Omental fat pad (tissue), 3 donors: ENCODE measurements at regions not wholly inside any gene's neighbourhood (a gene's known extent, or its start where the extent isn't known, plus 50 kb on each side); places are given as distances from the start of the nearest gene placed in this dataset. TPM values are rescaled to one million over a fixed set of nuclear protein-coding genes. Genes with fewer than 3 reads are reported as not detected.
"Not testable (repeated sequence)": the region's sequence is repeated elsewhere in the genome, so short reads cannot be mapped to it uniquely, and the experiment has no call there.

Source experiments
- ATAC-seq: fragments of 150-250 bp; one replicate; pipeline ENCODE4 v1.9.1; 2016; ENCODE audit warnings: mild to moderate bottlenecking, moderate library complexity; ENCODE audit not compliant: low FRiP score
- DNase-seq: peaks from one replicate; pipeline ENCODE4 v3.0.0-alpha.2; 2019; ENCODE audit warnings: low spot score
- CTCF ChIP-seq, 3 donors: fragments of 450-650 bp; IDR thresholded peaks; one replicate each; pipeline ENCODE4 v1.5.1; 2016 to 2017; ENCODE audit warnings: antibody characterized with exemption in 3 of 3, mild to moderate bottlenecking in 3 of 3, moderate library complexity in 2 of 3
- small RNA-seq: library from RNA; depleted of rRNA; stranded (forward); fragments of <200 nt; gene quantifications from one replicate; pipeline ENCODE3, GENCODE V24; 2016

GRCh38 chrY:11099004-11099403 lies 1571.3 kb downstream of the TSPY10 start:
- TF ChIP-seq CTCF (IDR thresholded peaks at IDR 0.05): no peak
- DNase-seq (no peak), ATAC-seq (no peak)

GRCh38 chrY:11100472-11100871 lies 1572.8 kb downstream of the TSPY10 start:
- DNase-seq, ATAC-seq: not testable (repeated sequence)

- not testable (repeated sequence) for ATAC-seq
Measured at GRCh38 chrY:11102987-11103386, 1575.3 kb downstream of the TSPY10 start.

GRCh38 chrY:11107127-11107918 lies 1579.6 kb downstream of the TSPY10 start:
- DNase-seq, ATAC-seq: not testable (repeated sequence)

More at GRCh38 chrY:11102987-11103386, 1575.3 kb downstream of the TSPY10 start:
- not testable (repeated sequence) for DNase-seq

GRCh38 chrY:11151724-11152123 lies 1549.3 kb upstream of the USP9Y start:
- ATAC-seq, DNase-seq: not testable (repeated sequence)

- DNase-seq: not testable (repeated sequence)
Measured at GRCh38 chrY:11156100-11156499, 1544.9 kb upstream of the USP9Y start.

GRCh38 chrY:11156846-11157245 lies 1544.2 kb upstream of the USP9Y start:
- DNase-seq, ATAC-seq: not testable (repeated sequence)

More at GRCh38 chrY:11156100-11156499, 1544.9 kb upstream of the USP9Y start:
- not testable (repeated sequence) for ATAC-seq

GRCh38 chrY:11177033-11177432 lies 1524.0 kb upstream of the USP9Y start:
- not testable (repeated sequence) for ATAC-seq, DNase-seq

GRCh38 chrY:11201133-11201532 lies 1499.9 kb upstream of the USP9Y start:
- not testable (repeated sequence) for DNase-seq, ATAC-seq

GRCh38 chrY:11214851-11215250 lies 1486.2 kb upstream of the USP9Y start:
- not testable (repeated sequence) for ATAC-seq, DNase-seq

Small RNAs in the stretch of these regions (small RNA-seq; reads per million reads assigned to genes)
- gene AC134878.1 (not detected), gene AC140113.1 (not detected), gene AC140113.2 (not detected), gene AC140113.3 (not detected), gene AC140113.4 (not detected), gene ANKRD20A6P (not detected)
